OCI-LY3 (cell line): ENCODE measurements at regions not wholly inside any gene's neighbourhood (a gene's known extent, or its start where the extent isn't known, plus 50 kb on each side); places are given as distances from the start of the nearest gene placed in this dataset.

ENCODE experiments used
- H2AFZ ChIP-seq: fragments of 200-600, 300-600 bp; shearing (Covaris generic); 2 replicates; pipeline ENCODE4 v1.6.0; 2014; ENCODE audit warnings: antibody characterized with exemption, low read depth, low read length
- H3K27ac ChIP-seq: fragments of 200-600, 300-600 bp; sonication (generic); 2 replicates; pipeline ENCODE4 v1.5.1; 2014; ENCODE audit warnings: mild to moderate bottlenecking, low read length, moderate library complexity, mixed read lengths
- H3K27me3 ChIP-seq: fragments of 200-600, 300-600 bp; sonication (generic); 2 replicates; pipeline ENCODE4 v1.6.1; 2014; ENCODE audit warnings: low read depth, low read length, mixed read lengths
- H3K36me3 ChIP-seq: fragments of 200-600, 300-600 bp; sonication (generic); replicated peaks from 2 replicates; pipeline ENCODE3; 2014; ENCODE audit warnings: low read depth, low read length, mixed read lengths
- H3K4me1 ChIP-seq: fragments of 300-600, 200-600 bp; sonication (generic); 2 replicates; pipeline ENCODE4 v1.6.1; 2014; ENCODE audit warnings: low read length, mixed read lengths
- H3K4me2 ChIP-seq: fragments of 200-600, 300-600 bp; sonication (generic); 2 replicates; pipeline ENCODE4 v1.6.1; 2014; ENCODE audit warnings: low read length, mixed read lengths
- H3K4me3 ChIP-seq: fragments of 300-600, 200-600 bp; sonication (generic); 2 replicates; pipeline ENCODE4 v1.5.1; 2014; ENCODE audit warnings: antibody characterized with exemption, mild to moderate bottlenecking, low read length, moderate library complexity
- H3K79me2 ChIP-seq: fragments of 300-600, 200-600 bp; shearing (Covaris generic); 2 replicates; pipeline ENCODE4 v1.6.1; 2014; ENCODE audit warnings: mild to moderate bottlenecking, low read length, mixed read lengths
- H3K9ac ChIP-seq: fragments of 300-600, 200-600 bp; shearing (Covaris generic); 2 replicates; pipeline ENCODE4 v1.6.0; 2014; ENCODE audit warnings: mild to moderate bottlenecking, low read length, moderate library complexity
- H3K9me3 ChIP-seq: fragments of 200-600, 300-600 bp; shearing (Covaris generic); 2 replicates; pipeline ENCODE4 v1.6.1; 2014; ENCODE audit warnings: low read length, mixed read lengths; ENCODE audit not compliant: insufficient read depth
- H4K20me1 ChIP-seq: fragments of 200-600, 300-600 bp; sonication (generic); 2 replicates; pipeline ENCODE4 v1.6.1; 2016; ENCODE audit warnings: low read length, mixed read lengths; ENCODE audit not compliant: insufficient read depth
- EZH2phosphoT487 ChIP-seq: fragments of 200-600 bp; shearing (Covaris generic); IDR thresholded peaks from 2 replicates; pipeline ENCODE4 v1.6.1; 2018; ENCODE audit warnings: antibody characterized with exemption, mixed run types, low read depth
- TF ChIP-seq, protein P1 (sequence below): fragments of 200-600, 300-600 bp; sonication (generic); IDR thresholded peaks from 2 replicates; pipeline ENCODE4 v1.5.1; 2014; ENCODE audit warnings: antibody characterized with exemption, low read length, low read depth

DNA sequence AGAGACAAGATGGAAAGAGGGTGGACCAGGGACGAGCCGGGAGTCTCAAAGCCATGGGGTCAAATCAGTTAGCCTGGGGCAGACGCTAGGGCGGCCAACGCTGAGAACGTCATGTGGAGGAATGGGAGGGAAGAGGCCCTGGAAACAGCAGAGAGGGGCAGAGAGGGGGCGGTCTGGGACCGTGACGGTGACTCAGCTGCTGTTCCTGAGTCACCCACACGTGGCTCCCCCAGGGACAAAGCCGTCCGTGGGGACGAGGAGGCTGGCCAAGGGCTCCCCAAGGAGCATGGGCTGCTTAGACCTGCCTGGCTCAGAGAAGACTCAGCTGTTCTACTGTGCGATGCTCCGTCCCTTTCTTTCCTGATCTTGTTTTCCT lies 108.4 kb upstream of the LRPAP1 start:
- TF ChIP-seq, protein P1, sequence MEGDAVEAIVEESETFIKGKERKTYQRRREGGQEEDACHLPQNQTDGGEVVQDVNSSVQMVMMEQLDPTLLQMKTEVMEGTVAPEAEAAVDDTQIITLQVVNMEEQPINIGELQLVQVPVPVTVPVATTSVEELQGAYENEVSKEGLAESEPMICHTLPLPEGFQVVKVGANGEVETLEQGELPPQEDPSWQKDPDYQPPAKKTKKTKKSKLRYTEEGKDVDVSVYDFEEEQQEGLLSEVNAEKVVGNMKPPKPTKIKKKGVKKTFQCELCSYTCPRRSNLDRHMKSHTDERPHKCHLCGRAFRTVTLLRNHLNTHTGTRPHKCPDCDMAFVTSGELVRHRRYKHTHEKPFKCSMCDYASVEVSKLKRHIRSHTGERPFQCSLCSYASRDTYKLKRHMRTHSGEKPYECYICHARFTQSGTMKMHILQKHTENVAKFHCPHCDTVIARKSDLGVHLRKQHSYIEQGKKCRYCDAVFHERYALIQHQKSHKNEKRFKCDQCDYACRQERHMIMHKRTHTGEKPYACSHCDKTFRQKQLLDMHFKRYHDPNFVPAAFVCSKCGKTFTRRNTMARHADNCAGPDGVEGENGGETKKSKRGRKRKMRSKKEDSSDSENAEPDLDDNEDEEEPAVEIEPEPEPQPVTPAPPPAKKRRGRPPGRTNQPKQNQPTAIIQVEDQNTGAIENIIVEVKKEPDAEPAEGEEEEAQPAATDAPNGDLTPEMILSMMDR: no peak
- no peak for TF ChIP-seq EZH2phosphoT487
- no peaks in the 10 kb centered on the region for H3K4me1 ChIP-seq
- no peak overlapping the region for H3K27ac ChIP-seq
- H3K9me3 ChIP-seq: no peaks in the 10 kb centered on the region
- H3K4me2 ChIP-seq: no peak overlapping the region
- no peaks in the 10 kb centered on the region for H4K20me1 ChIP-seq
- no peak overlapping the region for H2AFZ ChIP-seq
- no peak overlapping the region for H3K9ac ChIP-seq
- no peaks in the 10 kb centered on the region for H3K36me3 ChIP-seq
- H3K27me3 ChIP-seq: peaks cover 9% of the 10 kb centered on the region
- no peak overlapping the region for H3K4me3 ChIP-seq
- H3K79me2 ChIP-seq: no peaks in the 10 kb centered on the region

DNA sequence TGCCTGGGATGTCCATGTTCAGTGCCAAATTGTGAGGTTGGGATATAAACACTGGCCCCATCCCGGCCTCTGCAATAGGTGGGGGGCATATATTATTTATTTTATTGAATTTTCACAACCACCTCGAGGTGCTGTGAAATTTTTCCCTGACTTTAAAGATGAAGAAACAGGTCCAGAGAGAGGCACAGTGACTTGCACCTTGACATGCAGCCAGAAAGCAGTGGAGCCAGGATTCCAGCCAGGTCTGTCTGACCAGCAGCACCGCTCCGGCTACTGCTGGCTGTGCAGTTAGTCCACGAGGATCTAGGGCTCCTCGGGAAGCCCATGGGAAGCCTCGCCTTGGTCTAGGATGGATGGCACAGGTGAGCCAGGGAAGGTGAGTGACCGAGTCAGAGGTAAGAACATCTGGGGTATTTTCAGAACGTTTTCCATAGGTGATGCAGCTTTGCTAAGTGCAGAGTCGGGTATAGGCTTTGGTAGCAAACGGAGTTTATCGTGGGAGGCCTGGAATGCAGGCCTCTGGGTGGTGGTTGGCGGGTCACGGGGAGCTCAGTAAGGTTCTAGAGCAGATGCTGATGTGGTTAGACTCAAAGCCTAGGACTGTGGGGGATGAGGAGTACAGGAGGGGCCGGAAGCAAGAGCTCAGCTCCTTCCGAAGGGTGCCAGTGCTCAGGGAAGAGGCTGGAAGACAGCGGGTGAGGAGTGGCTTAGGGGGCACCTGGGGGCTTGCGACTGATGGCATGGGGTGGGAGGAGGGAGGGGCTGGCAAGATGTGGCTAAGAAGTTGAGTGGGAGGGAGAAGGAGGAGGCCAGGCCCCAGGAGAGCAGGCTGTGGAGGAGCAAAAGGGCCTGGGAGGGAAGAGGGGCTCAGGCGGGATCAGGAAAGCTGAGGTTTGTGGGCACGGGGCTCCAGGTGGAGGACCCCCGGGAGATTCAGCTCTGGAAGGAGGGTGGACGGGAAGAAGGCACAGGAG lies 107.7 kb upstream of the LRPAP1 start:
- no peak overlapping the region for H3K4me3 ChIP-seq
- no peaks in the 10 kb centered on the region for H3K4me1 ChIP-seq
- peaks cover 9% of the 10 kb centered on the region for H3K27me3 ChIP-seq
- H3K27ac ChIP-seq: no peak overlapping the region
- H2AFZ ChIP-seq: no peak overlapping the region
- H3K9me3 ChIP-seq: no peaks in the 10 kb centered on the region
- no peaks in the 10 kb centered on the region for H3K36me3 ChIP-seq
- no peak overlapping the region for H3K9ac ChIP-seq
- no peaks in the 10 kb centered on the region for H4K20me1 ChIP-seq
- no peaks in the 10 kb centered on the region for H3K79me2 ChIP-seq
- H3K4me2 ChIP-seq: no peak overlapping the region
- TF ChIP-seq EZH2phosphoT487: no peak
- TF ChIP-seq, protein P1: no peak

DNA sequence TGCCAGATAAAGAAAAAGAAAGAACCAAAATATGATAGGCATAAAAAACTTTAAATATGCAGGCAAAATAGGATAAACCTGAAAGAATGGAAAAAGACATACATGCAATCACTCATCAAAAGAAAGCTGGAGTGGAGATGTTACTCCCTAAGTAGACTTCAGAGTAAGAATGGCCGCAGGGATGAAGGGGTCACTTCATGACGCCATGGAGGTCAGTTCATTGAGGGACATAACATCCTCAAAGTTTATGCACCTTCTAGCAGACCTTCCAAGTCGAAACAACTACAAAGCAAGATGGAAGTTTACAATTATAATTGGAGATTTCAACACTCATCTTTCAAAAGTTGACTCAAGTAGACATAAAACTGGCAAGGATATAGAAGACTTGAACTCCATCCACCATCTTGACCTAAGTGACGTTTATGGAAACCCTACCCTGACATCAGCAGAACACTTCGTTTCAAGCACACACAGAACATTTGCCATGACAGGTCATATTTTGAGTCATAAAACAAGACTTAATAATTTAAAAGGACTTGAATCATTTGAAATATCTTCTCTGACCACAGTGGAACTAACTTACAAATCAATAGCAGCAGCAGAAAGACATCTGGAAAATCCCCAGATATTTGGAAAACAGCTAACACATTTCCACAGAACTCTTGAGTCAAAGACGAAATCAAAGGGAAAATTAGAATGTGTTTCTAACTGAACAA lies 106.0 kb upstream of the LRPAP1 start:
- TF ChIP-seq EZH2phosphoT487: no peak
- TF ChIP-seq, protein P1: no peak
- no peaks in the 10 kb centered on the region for H4K20me1 ChIP-seq
- H3K4me3 ChIP-seq: no peak overlapping the region
- no peaks in the 10 kb centered on the region for H3K79me2 ChIP-seq
- H3K27me3 ChIP-seq: peaks cover 9% of the 10 kb centered on the region
- H3K4me1 ChIP-seq: no peaks in the 10 kb centered on the region
- H3K4me2 ChIP-seq: no peak overlapping the region
- no peaks in the 10 kb centered on the region for H3K36me3 ChIP-seq
- no peak overlapping the region for H2AFZ ChIP-seq
- no peaks in the 10 kb centered on the region for H3K9me3 ChIP-seq
- H3K27ac ChIP-seq: no peak overlapping the region
- no peak overlapping the region for H3K9ac ChIP-seq

DNA sequence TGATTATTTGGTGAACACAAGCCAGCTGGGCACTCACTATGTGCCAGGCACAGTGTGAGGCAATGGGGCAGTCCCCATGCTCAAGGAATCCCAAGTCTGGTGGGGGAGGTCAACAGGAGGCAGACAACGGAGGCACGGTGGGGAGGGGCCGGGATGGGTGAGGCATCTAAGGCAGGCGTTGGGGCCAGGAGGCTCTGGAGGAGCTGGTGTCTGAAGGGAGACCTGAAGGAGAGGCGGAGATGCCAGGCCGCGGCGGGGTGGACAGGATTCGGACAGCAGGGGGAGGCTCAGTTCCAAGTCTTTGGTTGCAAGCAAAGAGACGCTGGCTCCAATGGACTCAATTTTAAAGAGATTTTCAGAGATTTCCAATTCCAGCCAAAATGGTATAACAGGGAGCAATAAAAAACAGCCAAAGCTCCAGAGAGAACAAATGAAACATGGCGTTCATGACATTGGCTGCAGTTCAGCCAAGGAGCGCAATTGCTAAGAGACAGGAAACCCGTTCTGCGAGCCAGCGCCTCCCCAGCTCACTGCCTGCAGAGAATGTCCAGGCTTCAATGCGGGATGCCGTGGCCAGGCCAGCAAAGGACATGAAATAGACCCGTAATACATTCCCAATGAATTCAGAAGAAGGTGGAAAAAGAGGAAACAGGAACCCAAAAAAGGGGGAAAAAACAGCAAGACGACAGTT lies 105.2 kb upstream of the LRPAP1 start:
- no peak for TF ChIP-seq EZH2phosphoT487
- TF ChIP-seq, protein P1: no peak
- no peak overlapping the region for H3K27ac ChIP-seq
- H3K4me1 ChIP-seq: no peaks in the 10 kb centered on the region
- H2AFZ ChIP-seq: no peak overlapping the region
- H3K27me3 ChIP-seq: peaks cover 9% of the 10 kb centered on the region
- H3K9ac ChIP-seq: no peak overlapping the region
- H3K4me2 ChIP-seq: no peak overlapping the region
- H4K20me1 ChIP-seq: no peaks in the 10 kb centered on the region
- H3K36me3 ChIP-seq: no peaks in the 10 kb centered on the region
- no peak overlapping the region for H3K4me3 ChIP-seq
- no peaks in the 10 kb centered on the region for H3K9me3 ChIP-seq
- no peaks in the 10 kb centered on the region for H3K79me2 ChIP-seq
